OCI-LY7 (cell line): ENCODE measurements at regions not wholly inside any gene's neighbourhood (a gene's known extent, or its start where the extent isn't known, plus 50 kb on each side); places are given as distances from the start of the nearest gene placed in this dataset.

Experiments
- BruUV-seq: library from RNA; stranded (reverse); fragments of 400-500 nt; replicated peaks from 2 replicates; lab custom pipeline; 2021; lab: Mats Ljungman, UMichigan
- CTCF ChIA-PET: fragments of 300-600 bp; sonication (Branson Sonifier 250); formaldehyde crosslinking; loops from one replicate; lab custom pipeline; 2022; ENCODE audit warnings: antibody characterized with exemption; ENCODE audit not compliant: unreplicated experiment; lab: Charles Lee
- POLR2A ChIA-PET: fragments of 300-600 bp; sonication (Branson Sonifier 250); formaldehyde crosslinking; loops from one replicate; lab custom pipeline; 2022; ENCODE audit warnings: antibody characterized with exemption; lab: Charles Lee
- DNase-seq: peaks from one replicate; pipeline ENCODE4 v3.0.0-alpha.2; 2015; ENCODE audit warnings: low spot score
- H2AFZ ChIP-seq: fragments of 200-600 bp; sonication (generic), shearing (Covaris generic); 2 replicates; pipeline ENCODE4 v1.6.1; 2014; ENCODE audit warnings: mild to moderate bottlenecking, antibody characterized with exemption, low read length, moderate library complexity
- H3K27ac ChIP-seq: fragments of 200-600 bp; sonication (generic); 2 replicates; pipeline ENCODE4 v1.5.1; 2014; ENCODE audit warnings: mixed run types, low read depth, mild to moderate bottlenecking, moderate library complexity, low read length, inconsistent platforms; ENCODE audit not compliant: poor library complexity, severe bottlenecking
- H3K36me3 ChIP-seq: fragments of 200-600 bp; sonication (generic); 2 replicates; pipeline ENCODE4 v1.6.1; 2014; ENCODE audit warnings: mild to moderate bottlenecking, antibody characterized with exemption, low read length, moderate library complexity, mixed read lengths; ENCODE audit not compliant: insufficient read depth
- H3K4me1 ChIP-seq: fragments of 200-600 bp; sonication (generic); 2 replicates; pipeline ENCODE4 v1.5.1; 2014; ENCODE audit warnings: mild to moderate bottlenecking, low read length; ENCODE audit not compliant: insufficient read depth, poor library complexity, severe bottlenecking
- H3K4me2 ChIP-seq: fragments of 200-600 bp; sonication (generic); 2 replicates; pipeline ENCODE4 v1.6.1; 2014; ENCODE audit warnings: mild to moderate bottlenecking, low read length
- H3K4me3 ChIP-seq: fragments of 200-600 bp; sonication (generic); 2 replicates; pipeline ENCODE4 v1.5.1; 2014; ENCODE audit warnings: mild to moderate bottlenecking, low read depth, low read length; ENCODE audit not compliant: poor library complexity, severe bottlenecking
- H3K79me2 ChIP-seq: fragments of 200-600 bp; sonication (generic); 2 replicates; pipeline ENCODE4 v1.6.1; 2016; ENCODE audit warnings: low read depth, mild to moderate bottlenecking, low read length, moderate library complexity, mixed read lengths; ENCODE audit not compliant: insufficient read depth
- H3K9me2 ChIP-seq: fragments of 200-600 bp; sonication (generic); 2 replicates; pipeline ENCODE4 v1.6.1; 2016; ENCODE audit warnings: mild to moderate bottlenecking, low read length, mixed read lengths; ENCODE audit not compliant: insufficient read depth
- H3K9me3 ChIP-seq: fragments of 200-600 bp; sonication (generic); 2 replicates; pipeline ENCODE4 v1.6.1; 2014; ENCODE audit warnings: mild to moderate bottlenecking, mixed run types, low read length, mixed read lengths
- H4K20me1 ChIP-seq: fragments of 200-600 bp; sonication (generic); 2 replicates; pipeline ENCODE4 v1.6.1; 2014; ENCODE audit warnings: mild to moderate bottlenecking, antibody characterized with exemption, low read length, moderate library complexity, mixed read lengths; ENCODE audit not compliant: insufficient read depth
- CTCF ChIP-seq: fragments of 200-600 bp; sonication (generic); conservative IDR thresholded peaks from 2 replicates; pipeline ENCODE4 v1.5.1; 2014; ENCODE audit warnings: mild to moderate bottlenecking, antibody characterized with exemption, low read length, moderate library complexity, mixed read lengths
- EZH2phosphoT487 ChIP-seq: fragments of 200-600 bp; sonication (generic); IDR thresholded peaks from 2 replicates; pipeline ENCODE4 v1.6.1; 2018; ENCODE audit warnings: low read depth, borderline replicate concordance, mild to moderate bottlenecking, mixed run types, antibody characterized with exemption, low read length, moderate library complexity, mixed read lengths
- intact Hi-C: fragments of 100-400 bp; cut with micrococcal nuclease; formaldehyde crosslinking; loops from one replicate; pipeline ENCODE4 v1.10.0; 2022; ENCODE audit not compliant: unreplicated experiment

GRCh38 chr2:15798701-15799431 is 141.5 kb upstream of the MYCN start:
- ChIA-PET CTCF (no interaction called here), POLR2A (interaction anchor here (0.6 kb wide), 2 partner anchors 499 to 1076 kb away, joined by 3 read pairs; no protein-coding TSS in a partner anchor)
- Histone ChIP-seq H4K20me1 (no peaks in the 10 kb centered on the region), H3K4me1 (no peaks in the 10 kb centered on the region), H3K4me2 (no peak overlapping the region), H2AFZ (no peak overlapping the region), H3K36me3 (no peaks in the 10 kb centered on the region), H3K9me3 (no peaks in the 10 kb centered on the region), H3K27ac (no peak overlapping the region), H3K4me3 (no peak overlapping the region), H3K79me2 (no peaks in the 10 kb centered on the region), H3K9me2 (no peaks in the 10 kb centered on the region)
- no peak for TF ChIP-seq EZH2phosphoT487
- no peak for TF ChIP-seq CTCF
- no TSS peak for BruUV-seq
- no peak for DNase-seq
- intact Hi-C loops, result no loop called here

GRCh38 chr2:15799432-15799827 is 140.9 kb upstream of the MYCN start:
- H3K4me3 ChIP-seq, result no peak overlapping the region
- no peaks in the 10 kb centered on the region for H3K36me3 ChIP-seq
- no peaks in the 10 kb centered on the region for H3K9me3 ChIP-seq
- H3K4me1 ChIP-seq, result no peaks in the 10 kb centered on the region
- ChIA-PET POLR2A (no interaction called here), CTCF (no interaction called here)
- no peak overlapping the region for H2AFZ ChIP-seq
- TF ChIP-seq CTCF (no peak), EZH2phosphoT487 (no peak)
- no peaks in the 10 kb centered on the region for H3K79me2 ChIP-seq
- H3K27ac ChIP-seq, result no peak overlapping the region
- no peak overlapping the region for H3K4me2 ChIP-seq
- BruUV-seq, result no TSS peak
- no peaks in the 10 kb centered on the region for H4K20me1 ChIP-seq
- no peaks in the 10 kb centered on the region for H3K9me2 ChIP-seq
- intact Hi-C loops, result no loop called here
- no peak for DNase-seq
